NCI-H345 (cell line): ENCODE measurements at regions not wholly inside any gene's neighbourhood (a gene's known extent, or its start where the extent isn't known, plus 50 kb on each side); places are given as distances from the start of the nearest gene placed in this dataset.
"Not testable (repeated sequence)": the region's sequence is repeated elsewhere in the genome, so short reads cannot be mapped to it uniquely, and the experiment has no call there.

ENCODE experiments used
- DNase-seq: peaks from one replicate; lab custom pipeline; 2025; lab: John Stamatoyannopoulos, UW

DNA sequence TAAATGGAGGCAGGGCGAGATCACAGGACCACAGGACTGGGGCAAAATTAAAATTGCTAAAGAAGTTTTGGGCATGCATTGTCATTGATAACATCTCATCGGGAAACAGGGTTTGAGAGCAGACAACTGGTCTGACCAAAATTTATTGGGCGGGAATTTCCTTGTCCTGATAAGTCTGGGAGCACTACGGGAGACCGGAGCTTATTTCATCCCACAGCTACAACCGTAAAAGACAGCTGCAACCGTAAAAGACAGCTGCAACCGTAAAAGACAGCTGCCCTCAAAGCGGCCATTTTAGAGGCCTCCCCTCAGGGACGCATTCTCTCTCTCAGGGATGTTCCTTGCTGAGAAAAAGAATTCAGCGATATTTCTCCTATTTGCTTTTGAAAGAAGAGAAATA, 170.4 kb upstream of the NPAP1 start:
- not testable (repeated sequence) for DNase-seq

GRCh38 chr15:24509714-24510113, 165.9 kb upstream of the NPAP1 start:
- not testable (repeated sequence) for DNase-seq

DNA sequence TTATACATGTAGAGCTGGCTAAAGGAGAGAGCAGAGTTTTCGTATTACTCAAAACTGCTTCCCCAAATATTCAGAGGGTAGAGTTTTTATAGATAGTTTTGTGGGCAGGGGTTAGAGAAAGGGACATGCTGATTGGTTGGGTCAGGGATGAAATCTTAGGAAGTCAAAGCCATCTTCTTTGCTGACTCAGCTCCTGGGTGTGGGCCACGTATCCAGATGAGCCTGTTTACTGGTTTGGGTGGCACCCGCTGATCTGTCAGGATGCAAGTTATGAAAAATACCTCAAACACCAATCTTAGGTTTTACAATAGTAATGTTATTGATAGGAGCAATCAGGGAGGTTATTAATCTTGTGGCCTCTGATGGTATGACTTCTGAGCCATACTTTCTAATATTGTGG, 164.0 kb upstream of the NPAP1 start:
- not testable (repeated sequence) for DNase-seq

GRCh38 chr15:24518772-24519171, 156.8 kb upstream of the NPAP1 start:
- not testable (repeated sequence) for DNase-seq

DNA sequence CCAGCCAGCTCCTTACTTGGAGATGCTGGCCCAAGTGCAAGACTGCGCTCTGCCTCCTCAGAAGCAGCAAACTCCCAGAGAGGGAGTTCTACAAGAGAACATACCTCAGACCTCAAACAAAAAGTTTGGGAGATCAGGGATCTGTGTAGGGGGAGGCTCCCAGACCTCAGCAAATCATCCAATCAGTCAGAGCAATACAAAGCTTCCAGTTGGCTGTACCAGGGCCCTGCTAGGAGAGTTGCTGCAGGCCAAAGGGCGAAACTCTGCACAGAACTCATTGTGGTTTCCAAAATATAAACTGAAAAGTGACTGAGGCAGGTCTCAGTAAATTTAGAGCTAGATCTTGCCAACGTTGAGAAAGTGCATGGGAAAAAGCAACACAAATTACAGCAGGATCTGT, 144.3 kb upstream of the NPAP1 start:
- not testable (repeated sequence) for DNase-seq

GRCh38 chr15:24534032-24534431, 141.5 kb upstream of the NPAP1 start:
- DNase-seq: not testable (repeated sequence)

- DNase-seq: not testable (repeated sequence)
Observed at GRCh38 chr15:24557281-24557680, 118.3 kb upstream of the NPAP1 start.

- DNase-seq: no peak
Observed at GRCh38 chr15:24607636-24608035, 67.9 kb upstream of the NPAP1 start.

GRCh38 chr15:24617646-24618045, 57.9 kb upstream of the NPAP1 start:
- no peak for DNase-seq

- no peak for DNase-seq
Observed at GRCh38 chr15:24621630-24622215, 53.9 kb upstream of the NPAP1 start.
